ENCODE measurements at regions not wholly inside any gene's neighbourhood (a gene's known extent, or its start where the extent isn't known, plus 50 kb on each side); places are given as distances from the start of the nearest gene placed in this dataset.

GRCh38 chr13:109687559-109688448 is 98.6 kb downstream of the IRS2 start:
- Histone ChIP-seq H4K8ac (ENCODE audit: low read depth in 2 of 2, low read length in 2 of 2) (no peak overlapping the region), H2AFZ (replicated peaks; ENCODE audit: low read length, poor library complexity) (no peak overlapping the region), H3K27ac (ENCODE audit: insufficient read depth, low read length) (no peak overlapping the region), H3K9ac (ENCODE audit: low read depth, low read length) (no peak overlapping the region), H3K27me3 (ENCODE audit: control insufficient read depth, insufficient read depth, low read length) (peaks cover 56% of the 10 kb centered on the region), H3K23ac (ENCODE audit: low read depth, low read length) (no peak overlapping the region), H2BK15ac (ENCODE audit: low read depth, low read length) (no peak overlapping the region), H3K4me1 (ENCODE audit: control insufficient read depth, insufficient read depth, low read length) (0 out of 2 replicates have a peak, but pooled peaks cover 2% of the 10 kb centered on the region), H3K4me3 (ENCODE audit: insufficient read depth, low read depth, low read length) (no peak overlapping the region), H2AK5ac (ENCODE audit: low read depth, low read length) (no peak overlapping the region), H3K9me3 (ENCODE audit: control insufficient read depth, insufficient read depth, low read length) (no peaks in the 10 kb centered on the region), H4K5ac (ENCODE audit: low read depth, low read length) (no peak overlapping the region), H3K18ac (ENCODE audit: low read depth, low read length) (no peak overlapping the region), H2AK9ac (replicated peaks; ENCODE audit: low read depth, low read length, poor library complexity) (no peak overlapping the region), H4K91ac (ENCODE audit: insufficient read depth, low read depth, low read length) (no peak overlapping the region), H3K14ac (replicated peaks; ENCODE audit: low read depth, low read length) (no peak overlapping the region), H3K56ac (ENCODE audit: extremely low read depth, insufficient read depth, low read length) (no peak overlapping the region), H2BK5ac (ENCODE audit: low read depth, low read length, poor library complexity, severe bottlenecking) (no peak overlapping the region), H3K4me2 (ENCODE audit: low read depth, low read length) (no peak overlapping the region), H3K9me1 (ENCODE audit: insufficient read depth, low read length) (no peaks in the 10 kb centered on the region), H3K4ac (ENCODE audit: low read depth, low read length) (no peak overlapping the region), H3K79me1 (ENCODE audit: low read depth in 1 of 2, low read length in 2 of 2) (no peaks in the 10 kb centered on the region), H3K36me3 (ENCODE audit: control insufficient read depth, insufficient read depth, low read length) (no peaks in the 10 kb centered on the region), H2BK120ac (ENCODE audit: low read depth, low read length) (no peak overlapping the region), H4K20me1 (ENCODE audit: insufficient read depth, low read length) (no peaks in the 10 kb centered on the region), H2BK20ac (ENCODE audit: low read depth, low read length) (no peak overlapping the region)
- intact Hi-C loops (cut with micrococcal nuclease) (no loop called here), in situ Hi-C loops (cut with MboI; ENCODE audit: low sequenced_read_pairs) (no loop called here), dilution Hi-C loops (cut with HindIII; ENCODE audit: low sequenced_read_pairs, unreplicated experiment) (no loop called here)
- ATAC-seq (ENCODE audit: low read depth) = no peak
- ChIA-PET POLR2A (ENCODE audit: unreplicated experiment) (no interaction called here), CTCF (no interaction called here)
- no TSS peak for BruUV-seq (replicated peaks)
- no CpG with 5 or more reads among the region's 14 CpGs for WGBS, 2 experiments (ENCODE audit: extremely low coverage in 2 of 2, insufficient read length in 1 of 2)
- no peak for DNase-seq
- TF ChIP-seq USF2 (IDR thresholded peaks at IDR 0.05; ENCODE audit: low read depth, low read length) = no peak
- no peak for TF ChIP-seq MXI1 (IDR thresholded peaks at IDR 0.05; ENCODE audit: borderline replicate concordance, low read depth, low read length)
- no peak for TF ChIP-seq CTCF (conservative IDR thresholded peaks at IDR 0.05; ENCODE audit: low read depth, low read length)
- no peak for TF ChIP-seq MAZ (IDR thresholded peaks at IDR 0.05; ENCODE audit: borderline replicate concordance, low read depth, low read length)
- TF ChIP-seq CHD1 (IDR thresholded peaks at IDR 0.05; ENCODE audit: low read depth, low read length) = no peak
- TF ChIP-seq MAFK (IDR thresholded peaks at IDR 0.05; ENCODE audit: low read depth, low read length) = no peak
- TF ChIP-seq NFE2L2 (IDR thresholded peaks at IDR 0.05; ENCODE audit: low read depth, low read length) = no peak
- no peak for TF ChIP-seq FOS (IDR thresholded peaks at IDR 0.05; ENCODE audit: low read depth, low read length)
- TF ChIP-seq CEBPB (IDR thresholded peaks at IDR 0.05; ENCODE audit: low read depth, low read length) = no peak
- TF ChIP-seq RFX5 (IDR thresholded peaks at IDR 0.05; ENCODE audit: low read depth, low read length) = no peak
- no peak for TF ChIP-seq RCOR1 (IDR thresholded peaks at IDR 0.05; ENCODE audit: insufficient replicate concordance, low read length)
- TF ChIP-seq SMC3 (IDR thresholded peaks at IDR 0.05; ENCODE audit: low read depth, low read length) = no peak
- TF ChIP-seq RAD21 (IDR thresholded peaks at IDR 0.05; ENCODE audit: low read length) = no peak
- no peak for TF ChIP-seq BHLHE40 (IDR thresholded peaks at IDR 0.05; ENCODE audit: low read depth, low read length)
- TF ChIP-seq POLR2A (IDR thresholded peaks at IDR 0.05; ENCODE audit: low read depth, low read length) = no peak

Measured in IMR-90 (cell line).